K562 (cell line): ENCODE measurements at regions not wholly inside any gene's neighbourhood (a gene's known extent, or its start where the extent isn't known, plus 50 kb on each side); places are given as distances from the start of the nearest gene placed in this dataset.

ENCODE experiments used
- ATAC-seq: fragments of 200-7000 bp; cut with Tn5 transposase; 3 replicates; pipeline ENCODE4 v1.9.1; 2020; ENCODE audit warnings: moderate library complexity
- BruUV-seq: library from RNA; stranded (reverse); fragments of 400-500 nt; replicated peaks from 2 replicates; lab custom pipeline; 2021; lab: Mats Ljungman, UMichigan
- CTCF ChIA-PET: fragments of 300-600 bp; formaldehyde crosslinking; extraction: SDS; loops from one replicate; lab custom pipeline; 2021; ENCODE audit warnings: low intra/inter-chr PET ratio; lab: Yijun Ruan, JAX
- POLR2A ChIA-PET: fragments of 300-600, 350-650 bp; sonication (Branson Sonifier 250); formaldehyde crosslinking; extraction: SDS; loops from one replicate; lab custom pipeline; 2021; ENCODE audit warnings: antibody characterized with exemption, inconsistent platforms; lab: Yijun Ruan, JAX
- DNase-seq, 4 experiments: peaks; one replicate each; pipeline versions ENCODE4 v3.0.0 to v3.0.0-alpha.2; 2011 to 2018; ENCODE audit warnings: low spot score in 3 of 4, mixed read lengths in 3 of 4; ENCODE audit errors: extremely low read depth in 1 of 4
- FAIRE-seq: peaks from 2 replicates; lab custom pipeline; 2011; peaks lifted over from hg19 to GRCh38; lab: Jason Lieb, UNC
- H2AFZ ChIP-seq: 2 replicates; pipeline ENCODE4 v1.6.0; 2011; ENCODE audit warnings: low read depth, low read length, control low read depth, inconsistent platforms
- H3K27ac ChIP-seq: fragments of 200-600 bp; 3 replicates; pipeline ENCODE4 v1.8.0; 2011; ENCODE audit warnings: low read depth, mild to moderate bottlenecking, control low read depth, inconsistent platforms, low read length, moderate library complexity, mixed read lengths; ENCODE audit errors: extremely low read depth
- H3K27me3 ChIP-seq, 2 experiments: fragments of 300-600 bp in 1 of 2; 2 replicates in 1 of 2; 3 replicates in 1 of 2; pipeline versions ENCODE4 v1.6.0 to v1.8.0; 2011; ENCODE audit warnings: inconsistent platforms in 2 of 2, low read length in 2 of 2, mild to moderate bottlenecking in 1 of 2, mixed read lengths in 1 of 2, moderate library complexity in 1 of 2; ENCODE audit not compliant: control insufficient read depth in 2 of 2, insufficient read depth in 2 of 2
- H3K36me3 ChIP-seq: fragments of 300-600 bp; 3 replicates; pipeline ENCODE4 v1.8.0; 2011; ENCODE audit warnings: mild to moderate bottlenecking, low read length, inconsistent platforms; ENCODE audit not compliant: control insufficient read depth, insufficient read depth
- H3K4me1 ChIP-seq, 2 experiments: fragments of 200-600 bp in 1 of 2; replicated peaks in 1 of 2; 2 replicates in 1 of 2; 3 replicates in 1 of 2; pipeline versions ENCODE4 v1.5.1 to v1.8.0; 2011; ENCODE audit warnings: inconsistent platforms in 2 of 2, low read length in 2 of 2, mild to moderate bottlenecking in 1 of 2, mixed read lengths in 1 of 2, moderate library complexity in 1 of 2; ENCODE audit not compliant: control insufficient read depth in 2 of 2, insufficient read depth in 2 of 2
- H3K4me2 ChIP-seq: 2 replicates; pipeline ENCODE4 v1.6.1; 2011; ENCODE audit warnings: low read length, control low read depth, inconsistent platforms, mixed read lengths; ENCODE audit not compliant: insufficient read depth
- H3K4me3 ChIP-seq: fragments of 200-600 bp; sonication (generic), shearing (Covaris generic); 2 replicates; pipeline ENCODE4 v1.5.1; 2016; ENCODE audit warnings: control low read depth, inconsistent platforms
- H3K79me2 ChIP-seq: fragments of 200-600 bp; 3 replicates; pipeline ENCODE4 v1.8.0; 2011; ENCODE audit warnings: low read length, inconsistent platforms; ENCODE audit not compliant: control insufficient read depth, insufficient read depth
- H3K9ac ChIP-seq, 2 experiments: 2 replicates each; pipeline versions ENCODE4 v1.6.0 to v1.6.1; 2011; ENCODE audit warnings: low read depth in 2 of 2, low read length in 2 of 2, control low read depth in 1 of 2, inconsistent platforms in 1 of 2, mild to moderate bottlenecking in 1 of 2, mixed read lengths in 1 of 2; ENCODE audit not compliant: insufficient read depth in 1 of 2
- H3K9me1 ChIP-seq: one replicate; pipeline ENCODE4 v1.6.0; 2011; ENCODE audit warnings: inconsistent platforms, mild to moderate bottlenecking, low read length, moderate library complexity; ENCODE audit not compliant: control insufficient read depth, insufficient read depth
- H3K9me3 ChIP-seq: replicated peaks from 2 replicates; pipeline ENCODE4 v1.5.1; 2011; ENCODE audit warnings: low read depth, low read length, inconsistent platforms; ENCODE audit not compliant: control insufficient read depth, insufficient read depth
- H4K20me1 ChIP-seq: replicated peaks from 2 replicates; pipeline ENCODE4 v1.6.1; 2011; ENCODE audit warnings: low read length, inconsistent platforms, mixed read lengths; ENCODE audit not compliant: control insufficient read depth, insufficient read depth
- ASH1L ChIP-seq: fragments of 450-650 bp; IDR thresholded peaks from 2 replicates; pipeline ENCODE4 v1.6.1; 2018; ENCODE audit warnings: borderline replicate concordance, mild to moderate bottlenecking, low read depth; ENCODE audit not compliant: partially characterized antibody
- ATF2 ChIP-seq: sonication (generic); formaldehyde crosslinking; IDR thresholded peaks from 2 replicates; pipeline ENCODE4 v1.8.1; 2022; ENCODE audit warnings: missing genetic modification reagents
- CEBPG ChIP-seq, 3 experiments: fragments of 200-800 bp in 1 of 3; sonication (Bioruptor generic) in 1 of 3; sonication (generic) in 1 of 3; formaldehyde crosslinking in 1 of 3; IDR thresholded peaks in 2 of 3; conservative IDR thresholded peaks in 1 of 3; 2 replicates each; pipeline versions ENCODE4 v1.6.1 to v1.8.0; 2016 to 2022; ENCODE audit warnings: missing compliant biosample characterization in 2 of 3, missing genetic modification characterization in 2 of 3, mild to moderate bottlenecking in 1 of 3, missing genetic modification reagents in 1 of 3
- ELF2 ChIP-seq: fragments of 250-450 bp; sonication (Bioruptor Pico); IDR thresholded peaks from 2 replicates; pipeline ENCODE4 v1.5.0; 2021; ENCODE audit warnings: mild to moderate bottlenecking
- ELK3 ChIP-seq: fragments of 450-650 bp; formaldehyde crosslinking; IDR thresholded peaks from 2 replicates; pipeline ENCODE4 v1.4.0; 2020; ENCODE audit warnings: mild to moderate bottlenecking
- FOXM1 ChIP-seq, 2 experiments: fragments of 450-650 bp in 1 of 2; sonication (generic) in 1 of 2; formaldehyde crosslinking in 1 of 2; IDR thresholded peaks; 2 replicates each; pipeline versions ENCODE4 v1.6.1 to v1.9.0; 2017 to 2022; ENCODE audit warnings: low read depth in 2 of 2, mild to moderate bottlenecking in 2 of 2, missing genetic modification reagents in 1 of 2, moderate library complexity in 1 of 2
- NR1H2 ChIP-seq: sonication (generic); formaldehyde crosslinking; IDR thresholded peaks from 2 replicates; pipeline ENCODE4 v1.4.0; 2020; ENCODE audit warnings: mild to moderate bottlenecking, missing genetic modification reagents
- NR2C2 ChIP-seq, 2 experiments: fragments of 200-800 bp in 1 of 2; sonication (Bioruptor generic) in 1 of 2; sonication (generic) in 1 of 2; formaldehyde crosslinking in 1 of 2; IDR thresholded peaks; 2 replicates each; pipeline versions ENCODE4 v1.6.1 to v1.8.0; 2016 to 2022; ENCODE audit warnings: mild to moderate bottlenecking in 1 of 2, missing compliant biosample characterization in 1 of 2, missing genetic modification characterization in 1 of 2, missing genetic modification reagents in 1 of 2
- RCOR1 ChIP-seq, 2 experiments: IDR thresholded peaks; 2 replicates each; pipeline ENCODE4 v1.6.1; 2012; ENCODE audit warnings: low read depth in 2 of 2, low read length in 2 of 2, borderline replicate concordance in 1 of 2, improper control_type of control experiment in 1 of 2
- SAFB2 ChIP-seq: fragments of 200-400 bp; formaldehyde crosslinking; IDR thresholded peaks from 2 replicates; pipeline ENCODE4 v1.6.1; 2018; ENCODE audit warnings: borderline replicate concordance, low read length, low read depth, moderate library complexity; ENCODE audit not compliant: severe bottlenecking
- SRSF3 ChIP-seq: fragments of 200-400 bp; formaldehyde crosslinking; IDR thresholded peaks from 2 replicates; pipeline ENCODE4 v1.6.1; 2016; ENCODE audit warnings: mild to moderate bottlenecking, low read length, moderate library complexity; ENCODE audit not compliant: insufficient read depth
- ZBTB43 ChIP-seq: sonication (generic); formaldehyde crosslinking; IDR thresholded peaks from 2 replicates; pipeline ENCODE4 v1.8.0; 2023; ENCODE audit warnings: mild to moderate bottlenecking, missing genetic modification reagents
- WGBS: fragments of 100-300 bp; shearing (Covaris generic); methylation state at CpG from one replicate; pipeline ENCODE4 v1.1.6; 2016; ENCODE audit warnings: low coverage, mixed read lengths; ENCODE audit not compliant: insufficient coverage; ENCODE audit errors: missing lambda C conversion rate; 5-methylcytosine and 5-hydroxymethylcytosine counted together
- in situ Hi-C: fragments of 300-500 bp; cut with MboI; formaldehyde crosslinking; loops from 4 replicates; pipeline ENCODE4 v1.15.0; 2018; ENCODE audit warnings: inconsistent platforms, mixed read lengths
- intact Hi-C: fragments of 100-400 bp; cut with micrococcal nuclease; formaldehyde crosslinking; loops from 2 replicates; pipeline ENCODE4 v1.14.2; 2022

DNA sequence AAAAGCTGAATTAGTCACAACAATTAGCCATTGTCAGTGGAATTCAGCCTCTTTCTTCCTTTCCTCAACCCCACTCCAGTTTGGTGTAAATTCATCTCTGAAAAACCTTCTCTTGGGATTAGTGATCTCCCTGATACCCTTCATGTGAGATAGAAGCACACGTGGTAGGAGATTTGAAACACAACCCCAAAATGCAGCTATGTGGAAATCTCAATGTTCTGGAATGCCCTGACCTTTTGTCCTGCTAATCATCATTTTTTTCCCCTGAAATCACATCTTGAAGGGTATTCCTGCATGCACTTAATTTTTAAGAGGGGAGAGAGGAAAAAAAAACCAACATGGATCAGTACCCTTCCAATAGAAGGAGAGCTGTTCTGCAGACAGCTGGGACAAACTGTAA is 612.6 kb downstream of the EBF1 start (continued):
- TF ChIP-seq ATF2 (CRISPR knock-in tag) (no peak), NR1H2 (CRISPR knock-in tag) (no peak), NR2C2 (CRISPR knock-in tag; IDR thresholded peaks at IDR 0.05) (no peak), NR2C2 (tag; IDR thresholded peaks at IDR 0.05) (no peak), SRSF3 (no peak)

DNA sequence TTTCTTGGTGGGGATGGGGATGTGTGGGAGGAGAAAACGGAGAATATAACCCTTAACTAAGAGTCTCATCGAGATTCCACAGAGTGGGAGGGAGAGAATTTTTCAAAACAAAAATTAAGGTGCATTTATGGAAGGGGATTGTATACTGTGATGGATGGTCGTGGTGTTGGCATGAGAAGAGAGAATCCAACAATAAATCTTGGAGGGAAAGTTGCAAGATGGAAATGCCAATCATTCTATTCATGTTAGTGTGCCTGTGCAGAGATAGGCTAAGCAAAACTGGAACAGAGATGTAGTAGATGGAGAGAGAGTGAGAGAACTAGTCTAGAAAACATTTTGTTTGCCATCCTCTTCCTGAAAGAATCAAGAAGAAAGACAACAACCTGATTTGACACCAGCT is 613.1 kb downstream of the EBF1 start:
- CTCF ChIA-PET = no interaction called here
- WGBS = 0% methylated on average over 3 of the region's 3 CpGs
- no peak overlapping the region for H3K4me2 ChIP-seq
- DNase-seq (no peak), ATAC-seq (no peak), FAIRE-seq (no peak)
- no peak overlapping the region for H3K9ac ChIP-seq
- H2AFZ ChIP-seq = no peak overlapping the region
- no peak overlapping the region for H3K4me3 ChIP-seq
- no peaks in the 10 kb centered on the region for H3K9me3 ChIP-seq
- H3K36me3 ChIP-seq = no peaks in the 10 kb centered on the region
- BruUV-seq = no TSS peak
- no peaks in the 10 kb centered on the region for H3K9me1 ChIP-seq
- in situ Hi-C loops = no loop called here
- intact Hi-C loops = no loop called here
- no peaks in the 10 kb centered on the region for H3K27me3 ChIP-seq
- POLR2A ChIA-PET = no interaction called here
- no peaks in the 10 kb centered on the region for H3K4me1 ChIP-seq
- no peaks in the 10 kb centered on the region for H3K79me2 ChIP-seq
- no peaks in the 10 kb centered on the region for H4K20me1 ChIP-seq
- no peak overlapping the region for H3K27ac ChIP-seq
- no peak for TF ChIP-seq ASH1L
- no peak for TF ChIP-seq ZBTB43
- TF ChIP-seq FOXM1 (IDR thresholded peaks at IDR 0.05; ENCODE audit: low read depth) = no peak
- no peak for TF ChIP-seq FOXM1 (CRISPR knock-in tag; IDR thresholded peaks at IDR 0.05; ENCODE audit: low read depth)
- TF ChIP-seq RCOR1 (IDR thresholded peaks at IDR 0.05; ENCODE audit: borderline replicate concordance in 1 of 2, low read depth in 2 of 2, low read length in 2 of 2) = no peak
- TF ChIP-seq ELK3 (CRISPR knock-in tag) = no peak
- TF ChIP-seq SAFB2 = no peak
- TF ChIP-seq ELF2 (CRISPR knock-in tag) = no peak
- TF ChIP-seq CEBPG (CRISPR knock-in tag; IDR thresholded peaks at IDR 0.05) = no peak
- TF ChIP-seq CEBPG (tag; conservative IDR thresholded peaks at IDR 0.05 in 1 of 2, IDR thresholded peaks at IDR 0.05 in 1 of 2) = no peak
